Fibroblast of lung (primary cell): ENCODE measurements at regions not wholly inside any gene's neighbourhood (a gene's known extent, or its start where the extent isn't known, plus 50 kb on each side); places are given as distances from the start of the nearest gene placed in this dataset.

Experiments
- EZH2 ChIP-seq: IDR thresholded peaks from 2 replicates; pipeline ENCODE4 v1.5.1; 2012; ENCODE audit warnings: low read length, control low read depth, mild to moderate bottlenecking; ENCODE audit errors: missing control alignments
- TF ChIP-seq, protein P1 (sequence below), 2 donors: IDR thresholded peaks in 1 of 2; conservative IDR thresholded peaks in 1 of 2; 1 replicate in 1 of 2; 2 replicates in 1 of 2; pipeline ENCODE4 v1.5.1; 2011 to 2012; ENCODE audit warnings: low read length in 2 of 2, control low read depth in 1 of 2, inconsistent platforms in 1 of 2, low read depth in 1 of 2, mild to moderate bottlenecking in 1 of 2

DNA sequence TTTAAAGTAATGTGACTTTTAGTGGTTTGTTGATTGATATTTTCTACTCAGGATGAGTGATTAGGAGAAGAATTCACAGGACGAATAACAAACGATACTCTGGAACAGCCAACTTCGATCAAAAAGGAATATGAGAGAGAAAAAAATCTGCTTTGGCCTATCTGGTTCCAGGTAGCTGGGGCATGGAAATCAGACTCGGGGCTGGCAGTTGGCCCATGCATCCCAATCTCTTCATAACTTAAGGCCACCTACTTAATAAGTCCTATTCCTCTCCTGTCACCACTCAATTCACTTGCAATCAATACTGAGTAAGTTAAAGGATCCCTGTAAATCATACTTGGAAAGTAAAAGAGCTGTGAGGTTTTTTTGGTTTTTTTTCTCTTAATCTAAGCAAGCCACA lies 1116.2 kb downstream of the SORCS3 start:
- TF ChIP-seq, protein P1, sequence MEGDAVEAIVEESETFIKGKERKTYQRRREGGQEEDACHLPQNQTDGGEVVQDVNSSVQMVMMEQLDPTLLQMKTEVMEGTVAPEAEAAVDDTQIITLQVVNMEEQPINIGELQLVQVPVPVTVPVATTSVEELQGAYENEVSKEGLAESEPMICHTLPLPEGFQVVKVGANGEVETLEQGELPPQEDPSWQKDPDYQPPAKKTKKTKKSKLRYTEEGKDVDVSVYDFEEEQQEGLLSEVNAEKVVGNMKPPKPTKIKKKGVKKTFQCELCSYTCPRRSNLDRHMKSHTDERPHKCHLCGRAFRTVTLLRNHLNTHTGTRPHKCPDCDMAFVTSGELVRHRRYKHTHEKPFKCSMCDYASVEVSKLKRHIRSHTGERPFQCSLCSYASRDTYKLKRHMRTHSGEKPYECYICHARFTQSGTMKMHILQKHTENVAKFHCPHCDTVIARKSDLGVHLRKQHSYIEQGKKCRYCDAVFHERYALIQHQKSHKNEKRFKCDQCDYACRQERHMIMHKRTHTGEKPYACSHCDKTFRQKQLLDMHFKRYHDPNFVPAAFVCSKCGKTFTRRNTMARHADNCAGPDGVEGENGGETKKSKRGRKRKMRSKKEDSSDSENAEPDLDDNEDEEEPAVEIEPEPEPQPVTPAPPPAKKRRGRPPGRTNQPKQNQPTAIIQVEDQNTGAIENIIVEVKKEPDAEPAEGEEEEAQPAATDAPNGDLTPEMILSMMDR (conservative IDR thresholded peaks at IDR 0.05 in 1 of 2, IDR thresholded peaks at IDR 0.05 in 1 of 2; ENCODE audit: low read depth in 1 of 2, low read length in 2 of 2) = no peak
- no peak for TF ChIP-seq EZH2
